PC-3 (cell line): ENCODE measurements at regions not wholly inside any gene's neighbourhood (a gene's known extent, or its start where the extent isn't known, plus 50 kb on each side); places are given as distances from the start of the nearest gene placed in this dataset.

Source experiments
- CTCF ChIP-seq: fragments of 300-600 bp; sonication (generic); conservative IDR thresholded peaks from 2 replicates; pipeline ENCODE4 v1.5.1; 2017; ENCODE audit warnings: antibody characterized with exemption, low read depth, mild to moderate bottlenecking, low read length
- EZH2 ChIP-seq: fragments of 300-600 bp; sonication (generic); IDR thresholded peaks from one replicate; pipeline ENCODE4 v1.6.1; 2017; ENCODE audit warnings: antibody characterized with exemption, mild to moderate bottlenecking, low read length; ENCODE audit not compliant: unreplicated experiment
- EZH2phosphoT487 ChIP-seq: fragments of 300-600 bp; sonication (generic); IDR thresholded peaks from 2 replicates; pipeline ENCODE4 v1.6.1; 2018; ENCODE audit warnings: mild to moderate bottlenecking, antibody characterized with exemption, low read length, borderline replicate concordance

DNA sequence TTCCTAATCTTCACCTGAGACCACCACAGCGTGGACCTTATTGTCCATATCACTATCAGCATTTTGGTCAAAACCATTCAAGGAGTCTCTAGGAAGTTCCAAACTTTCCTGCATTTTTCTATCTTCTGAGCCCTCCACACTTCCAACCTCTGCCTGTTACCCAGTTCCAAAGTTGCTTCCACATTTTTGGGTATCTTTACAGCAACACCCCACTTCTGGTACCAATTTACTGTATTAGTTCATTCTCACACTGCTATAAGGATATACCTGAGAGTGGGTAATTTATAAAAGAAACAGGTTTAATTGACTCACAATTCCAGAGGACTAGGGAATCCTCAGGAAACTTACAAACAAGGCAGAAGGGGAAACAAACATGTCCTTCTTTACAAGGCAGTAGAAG is 103.3 kb upstream of the CBLB start:
- no peak for TF ChIP-seq CTCF
- no peak for TF ChIP-seq EZH2
- TF ChIP-seq EZH2phosphoT487: no peak
